ENCODE measurements at regions not wholly inside any gene's neighbourhood (a gene's known extent, or its start where the extent isn't known, plus 50 kb on each side); places are given as distances from the start of the nearest gene placed in this dataset.

GRCh38 chr12:90611891-90612290 is 343.1 kb downstream of the CCER1 start:
- TF ChIP-seq GATA2 (IDR thresholded peaks at IDR 0.05; ENCODE audit: low read depth, low read length): no peak
- no peak for TF ChIP-seq GATA3 (IDR thresholded peaks at IDR 0.05; ENCODE audit: low read depth, low read length)

All from SH-SY5Y (cell line).